ENCODE measurements at regions not wholly inside any gene's neighbourhood (a gene's known extent, or its start where the extent isn't known, plus 50 kb on each side); places are given as distances from the start of the nearest gene placed in this dataset.

DNA sequence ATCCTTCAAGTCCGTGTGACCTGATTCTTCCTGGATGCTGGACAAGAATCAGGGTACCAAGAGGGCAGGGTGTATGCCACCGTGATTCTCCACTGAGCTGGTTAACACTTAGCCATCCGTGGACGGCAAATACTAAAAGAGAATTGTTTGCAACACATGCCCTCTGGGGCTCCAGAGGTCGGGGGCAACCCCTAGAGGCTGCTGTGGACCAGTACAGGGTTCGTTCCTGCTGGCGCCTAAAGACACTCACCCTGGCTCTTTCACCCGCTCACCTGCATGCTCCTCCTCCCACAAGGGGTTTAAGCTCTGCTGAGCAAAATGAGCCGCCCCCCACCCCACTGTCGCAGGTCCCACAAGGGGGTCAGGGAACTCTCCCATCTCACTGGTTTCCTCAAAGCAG is 148.7 kb upstream of the ITGB1 start:
- in situ Hi-C loops (cut with HindIII; ENCODE audit: low pct_ligation_motif_present, low pct_unique_long_range_greater_than_20kb, low sequenced_read_pairs) = no loop called here
- DNase-seq = no peak

DNA sequence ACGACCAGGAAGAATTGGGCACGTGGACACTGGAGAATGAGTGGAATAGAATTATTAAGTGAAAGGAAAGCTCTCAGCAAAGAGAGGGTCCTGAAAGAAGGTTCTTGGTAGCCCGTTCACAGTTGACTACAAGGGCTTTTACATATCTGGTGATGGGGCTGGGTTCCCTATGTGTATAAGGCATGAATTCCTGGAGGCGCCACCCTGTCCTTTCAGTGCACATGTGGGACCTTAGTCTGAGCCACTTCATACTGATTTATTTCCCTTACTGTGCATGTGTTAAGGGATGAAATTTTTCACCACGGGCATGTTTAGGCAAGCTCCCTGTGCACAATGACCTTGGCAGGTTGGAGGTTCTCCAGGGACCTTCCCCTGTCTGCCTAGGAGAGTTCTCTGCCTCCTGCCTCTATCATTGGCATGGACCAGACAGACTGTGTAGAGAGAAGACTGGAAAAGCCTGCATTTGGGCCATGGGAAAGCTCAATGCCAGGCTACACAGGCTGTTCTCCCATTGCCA is 145.9 kb upstream of the ITGB1 start:
- in situ Hi-C loops (cut with HindIII; ENCODE audit: low pct_ligation_motif_present, low pct_unique_long_range_greater_than_20kb, low sequenced_read_pairs) = no loop called here
- DNase-seq = no peak

DNA sequence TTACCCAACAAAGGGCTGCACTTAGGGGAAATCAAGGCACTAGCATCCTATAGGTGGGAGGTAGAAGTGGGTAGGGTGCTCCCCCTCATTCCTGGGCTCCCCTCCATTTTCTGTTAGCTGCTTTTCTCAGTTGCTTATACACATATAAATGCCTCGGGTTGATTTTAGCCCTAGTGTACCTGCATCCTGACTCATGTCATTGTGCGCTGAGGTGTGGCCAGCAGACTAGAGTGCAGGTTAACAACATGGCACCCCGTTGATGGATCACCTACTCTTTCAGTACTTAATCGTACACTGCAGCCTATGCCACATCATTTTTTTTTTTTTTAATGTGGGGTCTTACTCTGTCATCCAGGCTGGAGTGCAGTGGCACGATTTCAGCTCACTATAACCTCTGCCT is 144.0 kb upstream of the ITGB1 start:
- in situ Hi-C loops (cut with HindIII; ENCODE audit: low pct_ligation_motif_present, low pct_unique_long_range_greater_than_20kb, low sequenced_read_pairs) = no loop called here
- DNase-seq = no peak

DNA sequence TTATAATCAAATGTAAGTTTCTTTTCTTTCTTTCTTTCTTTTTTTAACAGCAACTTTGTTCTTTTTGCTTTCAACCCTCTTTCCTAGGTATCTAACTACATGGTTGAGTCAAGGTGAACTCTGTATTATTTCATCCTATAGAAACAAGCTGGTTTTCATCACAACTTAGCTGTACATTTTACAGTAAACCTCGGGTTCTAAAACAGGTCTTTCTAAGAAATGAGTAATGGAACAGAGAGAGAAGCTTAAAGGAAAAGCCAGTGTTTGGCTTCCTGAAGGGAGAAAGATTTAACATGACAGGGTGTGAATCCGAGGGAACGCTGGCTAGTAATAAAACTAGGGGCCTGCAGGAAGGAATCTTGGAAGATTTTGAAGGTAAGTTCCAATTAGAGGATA is 143.4 kb upstream of the ITGB1 start:
- in situ Hi-C loops (cut with HindIII; ENCODE audit: low pct_ligation_motif_present, low pct_unique_long_range_greater_than_20kb, low sequenced_read_pairs) = no loop called here
- DNase-seq = no peak

DNA sequence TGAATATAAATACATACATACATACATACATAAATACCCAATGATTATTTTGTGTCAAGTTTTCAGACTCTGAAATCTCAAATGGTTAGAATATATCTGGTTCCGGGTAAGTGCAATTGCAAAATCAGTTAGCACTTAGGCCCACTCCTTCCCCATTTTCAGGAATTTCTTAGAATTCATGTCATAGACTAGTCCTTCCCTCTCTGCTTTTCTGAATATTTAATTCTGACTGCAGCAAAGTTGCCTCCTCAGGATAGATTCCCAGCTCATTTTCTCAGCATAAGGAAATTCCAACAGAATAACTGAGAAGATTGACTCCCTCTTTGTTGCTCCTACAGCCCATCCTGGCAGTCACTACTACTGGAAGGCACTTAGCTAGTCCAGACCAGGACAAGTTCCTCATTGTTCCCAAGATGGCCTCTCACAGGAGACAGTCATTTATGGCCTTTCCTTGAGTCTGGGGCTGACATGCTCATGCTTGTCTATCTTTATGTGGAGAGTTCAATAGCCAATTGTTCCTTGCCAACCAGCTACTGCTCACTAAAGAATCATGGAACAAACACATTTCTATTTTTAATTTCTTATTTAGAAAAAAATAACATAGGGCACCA is 142.9 kb upstream of the ITGB1 start:
- in situ Hi-C loops (cut with HindIII; ENCODE audit: low pct_ligation_motif_present, low pct_unique_long_range_greater_than_20kb, low sequenced_read_pairs) = no loop called here

DNA sequence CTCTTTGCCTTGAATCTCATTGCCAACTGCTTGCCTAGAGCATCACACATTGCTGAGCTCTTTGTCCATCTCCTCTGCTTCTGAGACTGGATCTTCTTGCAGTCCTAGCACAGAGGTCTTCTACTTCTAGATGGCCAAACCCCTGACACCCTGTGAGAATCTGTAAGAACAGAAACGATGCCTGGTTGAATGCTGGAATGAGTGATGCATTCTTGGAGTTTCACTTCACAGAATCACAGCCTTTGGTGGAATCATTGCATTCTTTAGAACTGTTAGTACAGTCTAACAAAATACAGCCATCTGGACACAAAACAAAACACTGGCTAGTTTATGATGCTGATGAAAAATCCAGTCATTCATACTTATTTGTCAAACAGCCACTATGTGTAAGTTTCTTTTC is 141.7 kb upstream of the ITGB1 start:
- in situ Hi-C loops (cut with HindIII; ENCODE audit: low pct_ligation_motif_present, low pct_unique_long_range_greater_than_20kb, low sequenced_read_pairs) = no loop called here
- no peak for DNase-seq

More for the DNA sequence above, 142.9 kb upstream of the ITGB1 start:
- no peak for DNase-seq

DNA sequence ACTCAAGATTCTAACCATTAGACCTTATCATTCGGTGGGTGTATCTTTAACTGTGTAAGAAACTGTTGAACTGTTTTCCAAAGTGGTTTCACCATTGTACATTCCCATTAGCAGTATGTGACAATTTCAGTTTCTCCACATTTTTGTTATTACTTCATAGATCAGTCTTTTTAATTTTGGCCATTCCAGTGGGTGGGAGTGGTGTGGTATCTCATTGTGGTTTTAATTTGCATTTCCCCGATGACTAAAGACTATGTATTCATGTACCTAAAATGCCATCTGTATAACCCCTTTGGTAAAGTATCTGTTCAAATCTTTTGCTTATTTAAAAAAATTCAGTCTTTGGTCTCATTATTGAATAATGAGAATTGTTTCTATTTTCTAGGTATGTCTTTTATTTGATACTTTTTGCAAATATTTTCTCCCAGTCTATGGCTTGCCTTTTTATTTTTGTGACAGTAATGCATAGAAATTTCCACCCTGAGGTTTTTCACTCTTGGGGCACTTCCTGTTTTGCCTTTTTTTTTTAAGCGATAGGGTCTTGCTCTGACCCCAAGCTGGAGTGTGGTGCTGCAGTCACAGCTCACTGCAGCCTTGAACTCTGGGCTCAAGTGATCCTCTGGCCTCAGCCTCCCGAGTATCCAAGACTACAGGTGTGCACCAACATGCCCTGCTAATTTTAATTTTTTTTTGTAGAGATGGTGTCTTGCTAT is 141.1 kb upstream of the ITGB1 start:
- in situ Hi-C loops (cut with HindIII; ENCODE audit: low pct_ligation_motif_present, low pct_unique_long_range_greater_than_20kb, low sequenced_read_pairs) = no loop called here
- DNase-seq = no peak

DNA sequence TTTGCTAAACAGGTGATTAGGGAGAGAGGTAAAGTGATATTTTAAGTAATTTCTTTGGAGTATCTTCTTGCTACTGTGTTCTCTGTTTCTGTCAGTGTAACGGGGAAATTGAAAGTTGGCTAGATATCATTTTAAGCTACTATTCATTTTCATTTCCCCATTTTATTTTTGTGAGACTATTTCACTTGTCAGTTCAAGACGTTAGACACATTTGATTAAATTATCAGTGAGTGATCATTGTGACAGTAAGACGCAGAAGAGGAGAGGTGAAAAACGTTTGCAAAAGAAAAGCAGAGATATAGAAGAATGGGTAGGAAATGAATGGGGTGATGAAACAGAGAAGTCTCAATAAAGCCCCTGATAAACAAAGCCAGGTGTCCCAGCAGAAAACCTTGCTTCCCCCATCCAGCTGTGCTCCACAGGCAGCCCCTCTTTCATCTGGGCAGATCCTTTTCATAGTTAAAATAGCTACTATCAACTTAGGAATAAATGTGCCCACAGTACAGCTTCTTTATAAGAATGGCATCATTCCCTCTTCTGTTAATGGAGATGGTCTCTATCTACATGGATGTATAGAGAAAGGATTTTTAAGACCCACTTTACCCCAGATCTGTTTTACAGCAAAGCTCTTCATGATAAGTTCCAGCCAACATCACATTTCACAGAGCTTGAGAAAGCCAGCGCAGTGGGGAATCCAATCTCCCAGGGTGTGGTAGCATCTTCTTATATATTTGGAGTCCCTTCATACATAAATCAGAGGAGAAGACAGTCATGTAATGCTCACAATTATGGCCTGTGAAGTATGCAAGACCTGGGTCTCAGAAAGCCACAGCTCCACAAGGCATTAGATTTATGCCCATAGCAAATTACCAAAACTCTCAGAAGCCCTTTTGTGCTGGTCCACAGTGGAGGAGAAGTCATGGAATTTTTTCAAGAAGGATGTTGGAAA is 138.1 kb upstream of the ITGB1 start:
- in situ Hi-C loops (cut with HindIII; ENCODE audit: low pct_ligation_motif_present, low pct_unique_long_range_greater_than_20kb, low sequenced_read_pairs) = no loop called here
- DNase-seq = no peak

DNA sequence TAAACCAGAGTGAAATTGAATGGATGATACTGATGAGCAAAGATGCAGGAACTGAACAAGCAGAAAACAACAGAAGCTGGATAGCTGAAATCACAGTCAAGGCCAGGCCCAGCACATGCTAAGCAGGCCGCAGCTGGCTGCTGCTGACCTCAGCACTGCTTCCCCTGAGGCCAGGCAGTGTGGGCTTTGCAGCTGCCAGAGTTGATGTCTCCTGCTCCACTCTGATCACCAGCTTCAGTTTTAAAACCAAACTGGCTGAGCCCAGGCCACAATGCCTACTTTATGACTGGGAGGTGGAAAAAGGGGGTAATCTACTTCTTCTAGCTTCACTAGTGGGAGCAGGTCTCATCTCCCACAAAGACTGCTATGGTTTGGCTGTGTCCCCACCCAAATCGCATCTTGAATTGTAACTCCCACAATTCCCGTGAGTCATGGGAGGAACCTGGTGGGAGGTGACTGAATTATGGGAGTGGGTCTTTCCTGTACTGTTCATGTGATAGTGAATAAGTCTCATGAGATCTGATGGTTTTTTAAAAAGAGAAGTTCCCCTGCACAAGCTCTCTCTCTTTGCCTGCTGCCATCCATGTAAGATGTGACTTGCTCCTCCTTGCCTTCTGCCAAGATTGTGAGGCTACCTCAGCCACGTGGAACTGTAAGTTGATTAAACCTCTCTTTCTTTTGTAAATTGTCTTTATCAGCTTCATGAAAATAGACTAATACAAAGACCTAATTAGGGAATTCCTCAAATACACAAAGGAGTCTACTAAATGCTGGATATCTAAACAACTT is 136.4 kb upstream of the ITGB1 start:
- no peak for DNase-seq
- in situ Hi-C loops (cut with HindIII; ENCODE audit: low pct_ligation_motif_present, low pct_unique_long_range_greater_than_20kb, low sequenced_read_pairs) = no loop called here

DNA sequence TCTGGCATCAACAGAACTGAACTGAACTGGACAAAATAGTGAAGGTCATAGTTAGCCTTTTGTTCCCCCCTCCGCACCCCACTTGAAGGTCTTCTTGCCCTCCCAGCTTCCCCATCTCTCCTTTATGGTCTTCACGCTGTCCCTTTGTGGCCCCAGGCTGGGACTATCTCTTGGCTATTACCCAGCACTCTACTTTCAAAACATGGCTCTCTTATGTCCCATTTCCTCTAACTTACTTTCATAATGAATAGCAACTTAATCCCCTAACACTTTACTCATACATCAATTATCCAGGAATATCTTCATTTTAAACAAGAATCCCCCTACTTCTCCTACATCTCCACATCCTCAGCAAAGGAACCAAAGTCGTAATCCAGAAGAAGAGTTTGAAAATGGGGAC is 135.3 kb upstream of the ITGB1 start:
- in situ Hi-C loops (cut with HindIII; ENCODE audit: low pct_ligation_motif_present, low pct_unique_long_range_greater_than_20kb, low sequenced_read_pairs) = no loop called here
- no peak for DNase-seq

DNA sequence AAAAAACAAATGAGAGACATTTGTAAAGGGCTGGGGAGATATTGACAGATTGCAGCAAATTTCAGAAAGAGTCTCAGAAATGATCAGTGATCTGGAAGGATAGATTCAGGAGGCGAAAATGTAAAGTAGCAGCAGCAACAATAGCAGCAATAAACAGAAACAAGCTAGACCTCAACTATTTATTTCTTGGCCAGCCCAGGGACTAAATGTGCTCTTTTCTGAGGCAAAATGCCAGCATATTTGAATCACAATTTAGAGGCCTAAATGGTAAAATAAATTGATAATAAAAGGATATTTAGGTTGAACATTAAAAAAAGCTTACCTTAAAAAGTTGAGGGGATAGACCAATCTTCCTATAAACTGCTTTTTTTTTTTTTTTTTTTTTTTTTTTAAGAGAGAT is 134.6 kb upstream of the ITGB1 start:
- DNase-seq = no peak
- in situ Hi-C loops (cut with HindIII; ENCODE audit: low pct_ligation_motif_present, low pct_unique_long_range_greater_than_20kb, low sequenced_read_pairs) = no loop called here

DNA sequence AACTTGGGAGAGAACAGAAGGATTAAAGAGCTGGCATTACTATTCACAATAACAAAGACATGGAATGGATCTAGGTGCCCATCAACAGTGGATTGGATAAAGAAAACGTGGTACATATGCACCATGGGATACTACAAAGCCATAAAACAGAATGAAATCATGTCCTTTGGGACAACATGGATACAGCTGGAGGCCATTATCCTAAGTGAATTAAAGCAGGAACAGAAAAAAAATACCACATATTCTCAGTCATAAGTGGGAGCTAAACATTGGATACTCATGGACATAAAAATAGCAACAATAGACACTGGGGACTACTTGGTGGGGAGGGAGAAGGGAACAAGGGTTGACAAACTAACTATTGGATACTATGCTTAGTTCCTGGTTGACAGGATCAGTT is 133.2 kb upstream of the ITGB1 start:
- in situ Hi-C loops (cut with HindIII; ENCODE audit: low pct_ligation_motif_present, low pct_unique_long_range_greater_than_20kb, low sequenced_read_pairs) = no loop called here
- DNase-seq = no peak

DNA sequence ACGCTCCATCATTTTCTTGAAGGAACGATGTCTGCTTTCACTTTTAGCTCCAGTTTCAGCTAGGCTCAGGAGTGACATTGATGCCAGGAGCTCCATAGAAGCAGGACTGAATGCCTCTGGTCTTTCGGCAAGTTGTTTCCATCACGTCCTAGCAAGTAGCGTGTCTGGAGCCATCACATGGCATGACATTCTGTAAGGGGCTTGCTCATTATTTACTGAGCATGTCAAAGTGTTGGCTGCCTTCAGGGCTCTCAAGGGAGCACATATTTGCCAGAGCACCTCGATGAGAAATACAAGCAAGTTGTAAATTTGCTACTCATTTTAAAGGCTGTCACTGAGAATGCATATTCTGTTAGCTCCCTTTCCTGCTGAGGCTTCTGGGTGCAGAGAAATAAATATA is 131.0 kb upstream of the ITGB1 start:
- in situ Hi-C loops (cut with HindIII; ENCODE audit: low pct_ligation_motif_present, low pct_unique_long_range_greater_than_20kb, low sequenced_read_pairs) = no loop called here

DNA sequence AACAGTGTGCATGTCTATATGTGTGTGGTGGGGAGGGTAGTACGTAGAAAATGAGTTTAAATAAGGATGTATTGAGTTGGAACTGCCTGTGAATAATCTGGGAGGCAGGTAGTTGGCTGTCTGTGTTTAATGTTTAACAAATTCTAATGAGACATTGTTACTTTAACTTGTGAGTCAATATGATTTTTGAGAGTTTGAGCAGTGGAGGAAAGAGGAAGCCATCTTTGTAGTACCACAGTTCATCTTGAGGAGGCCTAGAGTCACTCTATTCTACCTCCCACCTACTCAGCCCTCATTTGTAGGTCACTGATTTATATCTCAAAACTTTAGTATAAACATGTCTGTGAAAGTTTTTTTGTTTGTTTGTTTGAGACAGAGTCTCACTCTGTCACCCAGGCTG is 129.9 kb upstream of the ITGB1 start:
- in situ Hi-C loops (cut with HindIII; ENCODE audit: low pct_ligation_motif_present, low pct_unique_long_range_greater_than_20kb, low sequenced_read_pairs) = no loop called here
- no peak for DNase-seq

More for the DNA sequence above, 131.0 kb upstream of the ITGB1 start:
- no peak for DNase-seq

DNA sequence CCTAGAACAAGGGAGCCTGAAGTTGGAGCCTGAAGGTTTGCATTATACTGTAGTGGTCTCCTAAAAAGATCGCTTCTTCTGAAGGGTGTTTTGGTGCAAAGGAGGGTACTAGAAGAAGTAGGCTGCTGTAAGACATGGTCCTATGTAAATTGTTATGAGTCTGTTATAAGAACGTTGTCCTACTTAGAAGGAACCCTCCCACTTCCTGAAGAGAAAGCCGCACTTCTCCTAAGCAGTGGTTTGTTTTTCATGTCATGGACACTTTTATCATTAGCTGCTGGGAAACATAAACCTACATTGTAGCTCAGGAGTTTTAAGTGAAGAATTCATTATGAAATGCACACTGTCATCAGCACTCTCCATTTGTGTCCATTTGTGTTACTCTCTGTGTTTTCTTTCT is 129.1 kb upstream of the ITGB1 start:
- DNase-seq = no peak
- in situ Hi-C loops (cut with HindIII; ENCODE audit: low pct_ligation_motif_present, low pct_unique_long_range_greater_than_20kb, low sequenced_read_pairs) = no loop called here

DNA sequence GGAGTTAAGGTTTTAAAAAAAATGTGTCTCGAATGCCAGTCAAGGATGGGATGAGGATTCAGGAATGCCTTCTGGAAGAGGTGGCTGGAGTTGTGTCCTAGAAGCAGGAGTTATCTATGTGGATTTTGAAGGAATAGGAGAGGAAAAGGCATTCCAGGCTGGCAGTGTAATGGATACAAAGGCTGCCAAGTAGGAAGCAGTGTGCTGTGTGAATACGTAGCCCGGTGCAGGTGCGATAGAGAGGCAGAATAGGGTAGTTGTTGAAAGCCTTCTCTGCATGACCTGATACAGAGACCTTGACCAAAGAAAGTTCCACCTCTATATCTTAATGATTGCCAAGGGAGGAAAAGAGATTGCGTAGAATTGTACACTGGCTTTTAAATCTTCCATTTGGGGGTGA is 128.1 kb upstream of the ITGB1 start:
- in situ Hi-C loops (cut with HindIII; ENCODE audit: low pct_ligation_motif_present, low pct_unique_long_range_greater_than_20kb, low sequenced_read_pairs) = no loop called here
- DNase-seq = no peak

DNA sequence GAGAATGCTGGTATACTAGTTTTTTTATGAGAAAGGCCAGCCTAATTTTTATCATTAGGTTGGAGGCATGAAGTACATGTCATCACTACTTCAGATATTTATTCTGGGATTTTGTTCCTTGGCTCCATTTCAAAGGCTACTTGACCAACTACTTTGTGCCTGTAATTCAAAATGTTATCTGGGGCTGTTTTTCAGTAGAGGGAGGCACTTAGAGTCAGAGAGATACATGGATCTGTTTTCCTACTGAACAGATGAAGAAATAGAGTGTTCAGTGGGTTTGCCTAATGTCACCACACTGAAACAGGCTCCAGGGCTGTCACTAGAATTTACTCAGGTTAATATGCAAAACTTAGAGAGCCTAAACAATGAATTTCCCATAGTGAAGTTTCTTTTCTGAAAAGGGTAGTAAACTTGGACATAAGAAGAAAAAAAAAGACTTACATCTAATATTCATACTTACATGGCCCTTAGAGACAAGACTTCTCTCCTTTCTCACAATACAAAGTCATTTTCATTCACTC is 127.3 kb upstream of the ITGB1 start:
- DNase-seq = no peak
- in situ Hi-C loops (cut with HindIII; ENCODE audit: low pct_ligation_motif_present, low pct_unique_long_range_greater_than_20kb, low sequenced_read_pairs) = no loop called here

DNA sequence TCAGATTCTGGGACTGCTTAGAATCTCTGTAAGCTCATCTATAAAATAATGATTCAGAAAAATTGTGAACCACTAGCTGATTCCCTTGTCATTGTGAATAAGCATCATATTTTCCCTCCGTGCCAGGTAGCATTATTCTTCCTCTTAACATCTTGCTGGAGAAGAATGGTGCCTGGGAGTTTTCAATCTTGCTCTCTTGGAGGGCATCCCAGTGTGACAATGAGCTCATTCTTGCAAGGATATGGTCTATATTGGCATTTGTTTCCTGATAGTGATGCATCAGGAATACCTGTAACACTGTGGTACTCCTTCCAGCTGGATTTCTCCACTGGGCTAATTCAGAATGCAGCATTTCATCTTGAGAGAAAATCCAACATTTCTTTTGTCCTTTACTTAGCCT is 126.4 kb upstream of the ITGB1 start:
- no peak for DNase-seq
- in situ Hi-C loops (cut with HindIII; ENCODE audit: low pct_ligation_motif_present, low pct_unique_long_range_greater_than_20kb, low sequenced_read_pairs) = no loop called here

All from ACHN (cell line).